T1000 (cell line): ENCODE measurements at regions not wholly inside any gene's neighbourhood (a gene's known extent, or its start where the extent isn't known, plus 50 kb on each side); places are given as distances from the start of the nearest gene placed in this dataset.

Experiments
- DNase-seq: peaks from one replicate; lab custom pipeline; 2025; ENCODE audit warnings: mixed read lengths; lab: John Stamatoyannopoulos, UW

GRCh38 chr16:62974424-62974823, 938.2 kb upstream of the CDH8 start:
- DNase-seq, result no peak

DNA sequence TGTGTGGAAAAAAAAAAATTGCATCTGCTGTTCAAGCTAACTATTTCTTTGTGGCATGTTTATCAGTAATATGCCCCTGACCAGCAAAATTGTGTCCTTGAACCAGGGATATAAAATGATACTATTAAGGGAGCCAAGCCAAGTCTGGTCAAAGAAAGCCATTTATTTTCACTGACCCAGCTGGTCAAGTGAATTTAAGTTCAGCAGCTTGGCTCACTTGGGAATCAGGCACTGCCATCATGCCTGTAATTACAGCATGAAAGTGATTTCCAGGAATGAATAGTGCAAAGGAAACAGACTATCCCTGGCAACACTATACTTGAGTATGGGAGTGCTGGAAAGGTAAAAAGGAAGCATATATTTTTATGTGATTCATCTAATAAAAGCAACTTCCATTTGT, 934.6 kb upstream of the CDH8 start:
- DNase-seq, result no peak

- DNase-seq, result no peak
Measured at GRCh38 chr16:62969711-62970318, 933.6 kb upstream of the CDH8 start.

- DNase-seq, result no peak
Measured at GRCh38 chr16:62967611-62968010, 931.4 kb upstream of the CDH8 start.

DNA sequence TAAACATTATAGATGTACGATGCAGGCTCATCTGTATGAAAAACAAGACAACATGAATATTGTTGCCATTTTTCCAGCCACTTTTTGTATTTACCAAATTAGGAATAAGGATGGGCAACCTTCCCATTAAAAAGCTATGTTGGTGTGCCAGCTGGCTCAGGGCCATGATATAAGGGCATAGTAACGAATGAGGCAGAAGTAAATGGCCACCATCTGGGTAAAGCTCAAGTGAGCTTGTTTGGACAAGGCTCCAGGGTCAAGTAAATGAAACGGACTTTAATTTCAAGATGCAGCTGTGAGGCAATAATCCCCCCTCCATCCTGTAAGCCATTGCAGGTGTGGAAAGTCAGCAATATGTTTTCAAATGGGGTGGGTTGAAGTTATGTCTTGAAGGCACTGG, 930.9 kb upstream of the CDH8 start:
- no peak for DNase-seq

- DNase-seq, result no peak
Measured at GRCh38 chr16:62966626-62967025, 930.4 kb upstream of the CDH8 start.

- DNase-seq, result no peak
Measured at GRCh38 chr16:62965831-62966230, 929.6 kb upstream of the CDH8 start.

- DNase-seq, result no peak
Measured at GRCh38 chr16:62963846-62964245, 927.6 kb upstream of the CDH8 start.

DNA sequence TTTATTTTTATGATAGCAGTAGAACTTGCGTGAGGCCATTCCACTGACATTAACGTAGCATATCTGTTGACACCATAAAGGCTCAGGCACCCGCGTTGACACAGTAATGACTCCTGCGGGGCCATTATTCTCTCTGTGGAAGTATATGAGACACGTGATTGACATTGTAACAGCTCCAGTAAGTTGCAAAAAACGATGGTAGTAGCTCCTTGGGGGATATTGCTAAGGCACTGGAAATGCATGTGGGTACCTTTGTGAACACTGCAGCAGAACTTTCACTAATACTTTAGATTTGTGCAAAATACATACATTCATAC, 918.8 kb upstream of the CDH8 start:
- DNase-seq, result no peak

- DNase-seq, result no peak
Measured at GRCh38 chr16:62954144-62955032, 918.1 kb upstream of the CDH8 start.

- DNase-seq, result no peak
Measured at GRCh38 chr16:62950351-62950750, 914.1 kb upstream of the CDH8 start.

DNA sequence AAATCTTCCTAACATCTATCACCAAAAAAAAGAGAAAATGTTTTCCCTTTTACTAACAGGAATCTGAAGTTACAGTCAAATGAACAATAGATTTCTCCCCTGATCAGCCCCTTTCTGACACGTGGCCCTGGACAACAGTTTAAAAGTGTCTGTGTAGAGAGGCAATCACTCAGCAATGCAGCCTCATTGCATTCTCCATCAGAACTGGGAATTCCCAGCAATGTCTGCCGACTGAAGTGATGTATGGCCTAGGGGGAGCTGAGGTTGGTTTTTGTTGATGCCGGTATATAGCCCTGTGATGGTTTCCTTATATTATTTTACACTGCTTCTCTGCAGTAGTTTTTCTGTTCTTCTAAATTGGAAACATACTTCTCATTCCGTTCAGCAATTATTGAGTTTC, 904.3 kb upstream of the CDH8 start:
- DNase-seq, result no peak

- DNase-seq, result no peak
Measured at GRCh38 chr16:62939687-62940086, 903.4 kb upstream of the CDH8 start.

DNA sequence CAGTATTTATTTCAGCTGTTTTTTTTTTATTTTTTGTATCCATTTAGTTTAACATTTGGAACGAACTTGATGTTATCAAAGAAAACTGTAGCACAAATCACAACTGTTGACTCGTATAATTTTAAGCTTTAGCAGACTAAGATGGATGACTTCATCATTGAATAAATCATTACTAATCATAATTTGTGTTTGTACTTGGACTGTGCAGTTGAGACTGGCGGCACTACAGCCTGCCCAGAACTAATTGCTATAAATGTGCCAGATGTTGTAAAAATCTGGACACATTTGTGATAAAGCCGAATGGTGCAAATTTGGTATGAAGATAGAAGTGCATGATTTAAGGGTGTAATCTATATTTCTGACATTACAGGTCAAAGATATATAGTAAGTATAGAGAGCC, 897.7 kb upstream of the CDH8 start:
- no peak for DNase-seq

DNA sequence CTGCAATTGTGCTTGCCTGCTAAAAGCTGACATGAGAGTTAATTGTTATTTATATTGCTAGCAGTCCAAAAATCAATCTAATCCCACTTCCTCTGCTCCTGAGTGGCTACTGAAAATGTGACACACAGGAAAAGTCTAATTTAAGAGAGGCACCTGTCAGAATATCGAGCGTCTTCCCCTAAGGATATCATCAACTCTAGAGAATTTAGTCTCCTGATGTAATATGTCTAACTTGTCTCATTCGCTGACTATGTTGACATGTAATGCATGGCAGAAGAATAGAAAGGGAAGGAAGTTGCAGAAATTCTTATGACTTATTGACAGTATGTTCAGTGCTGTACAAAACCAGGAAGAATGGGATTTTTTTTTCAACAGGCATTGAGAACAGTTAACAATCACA, 893.4 kb upstream of the CDH8 start:
- DNase-seq, result no peak

GRCh38 chr16:62927122-62927521, 890.9 kb upstream of the CDH8 start:
- DNase-seq, result no peak

DNA sequence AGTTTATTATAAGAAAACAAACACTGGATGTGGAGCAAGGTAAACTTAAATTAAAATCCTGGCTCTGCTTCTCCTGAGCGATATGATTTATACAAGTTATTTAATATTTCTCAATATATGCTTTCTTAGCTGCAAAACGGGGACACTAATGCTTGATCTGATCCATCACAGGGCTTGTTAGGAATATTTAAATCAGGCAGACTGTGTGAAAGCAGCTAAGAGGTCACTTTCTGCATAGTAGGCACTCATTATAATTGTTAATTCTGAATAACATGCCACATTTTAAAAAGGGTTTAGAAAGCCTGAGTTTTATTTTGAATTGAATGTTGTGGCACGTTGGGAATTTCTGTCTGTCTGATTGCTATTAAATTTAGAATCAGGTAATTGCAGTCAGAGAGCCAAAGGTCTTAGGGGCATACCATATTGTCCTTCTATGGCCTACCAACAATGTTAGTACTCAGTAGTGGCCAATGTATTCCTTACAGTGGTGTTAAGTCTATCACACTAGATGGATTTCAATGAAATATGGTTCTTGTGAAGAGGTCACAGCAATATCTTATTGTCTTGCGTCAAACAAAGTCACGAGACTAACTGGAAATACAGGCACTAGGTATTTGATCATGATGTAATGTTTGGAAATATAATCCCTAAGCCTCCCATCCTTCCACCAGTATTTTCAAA, 890.0 kb upstream of the CDH8 start:
- no peak for DNase-seq

- DNase-seq, result no peak
Measured at GRCh38 chr16:62921904-62922303, 885.7 kb upstream of the CDH8 start.

DNA sequence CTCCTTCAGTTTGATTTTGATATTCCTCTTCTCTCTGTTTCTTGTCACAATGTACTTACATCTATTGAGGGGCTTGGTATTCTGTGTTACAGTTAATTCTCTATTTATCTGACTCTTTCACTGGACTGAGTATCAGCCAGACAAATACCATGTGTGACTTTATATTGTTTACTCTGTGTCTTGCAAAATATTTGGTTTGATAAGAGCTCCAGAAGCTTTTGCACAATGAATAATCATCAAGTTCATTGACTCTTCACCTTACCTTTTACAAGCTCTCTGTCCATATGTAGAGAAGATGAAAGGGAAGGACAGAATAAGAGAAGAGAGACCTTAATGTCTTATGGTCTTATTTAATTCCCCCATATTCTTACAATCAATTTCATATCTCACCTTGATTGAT, 877.7 kb upstream of the CDH8 start:
- no peak for DNase-seq

DNA sequence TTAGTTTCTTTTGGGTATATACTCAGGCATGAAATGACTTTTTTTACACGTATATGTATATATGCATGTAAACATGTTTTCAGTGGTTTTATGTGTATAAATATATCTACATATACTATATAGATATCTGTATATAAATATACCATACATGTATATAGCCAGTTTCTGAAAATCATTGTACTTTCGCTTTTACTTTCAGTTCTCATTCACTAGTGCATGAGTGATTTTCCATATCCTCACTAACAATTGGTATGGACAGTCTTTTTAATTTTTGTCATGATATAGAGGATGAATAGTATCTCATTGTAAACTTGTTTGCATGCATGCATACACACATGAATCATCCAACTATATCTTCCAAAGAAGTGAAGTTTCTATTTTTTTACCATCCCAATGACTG, 877.1 kb upstream of the CDH8 start:
- DNase-seq, result no peak

GRCh38 chr16:62909597-62909996, 873.4 kb upstream of the CDH8 start:
- DNase-seq, result no peak

DNA sequence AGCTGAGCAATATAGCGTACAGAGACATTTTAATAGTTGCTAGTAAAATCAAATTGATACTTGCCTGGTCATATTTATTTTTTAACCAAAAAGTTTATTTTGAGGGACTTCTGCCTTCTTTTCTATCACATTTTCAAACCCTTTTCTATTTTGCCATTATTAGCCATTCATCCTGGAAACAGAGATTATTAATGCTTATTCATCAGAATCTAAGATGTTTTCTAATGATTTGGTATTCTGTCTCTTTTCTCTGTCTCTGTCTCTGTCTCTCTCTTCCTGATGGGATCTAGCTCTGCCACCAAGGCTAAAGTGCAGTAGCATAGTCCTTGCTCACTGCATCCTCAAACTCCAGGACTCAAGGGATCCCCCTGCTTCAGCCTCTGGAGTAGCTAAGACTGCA, 871.3 kb upstream of the CDH8 start:
- no peak for DNase-seq

DNA sequence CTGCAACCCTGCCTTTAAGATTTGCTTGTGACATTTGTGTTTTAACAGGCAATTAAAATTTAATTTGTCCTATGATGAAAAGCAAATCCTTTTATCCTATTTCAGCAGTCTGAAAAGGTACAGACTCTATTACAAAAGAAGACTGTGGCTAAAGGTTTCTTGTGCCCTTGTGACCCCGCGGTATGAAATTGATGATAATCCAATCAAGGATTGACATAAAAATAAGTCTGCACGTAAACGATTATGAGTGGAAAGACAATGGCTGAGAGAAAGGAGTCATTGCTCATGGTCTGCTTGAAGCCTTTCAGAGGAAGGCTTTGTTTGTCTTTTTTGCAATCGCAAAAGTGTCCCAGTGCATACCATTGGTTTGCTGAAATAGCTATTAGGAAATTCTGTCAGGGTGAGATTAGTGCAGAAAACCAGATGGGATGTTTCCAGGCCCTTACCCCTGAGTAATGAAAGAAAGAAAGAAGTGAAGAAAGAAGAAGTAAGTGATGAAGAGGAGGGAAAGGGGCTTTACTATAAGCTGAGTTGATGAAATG, 867.8 kb upstream of the CDH8 start:
- no peak for DNase-seq
